Gastroesophageal sphincter (tissue), 3 donors: ENCODE measurements at regions not wholly inside any gene's neighbourhood (a gene's known extent, or its start where the extent isn't known, plus 50 kb on each side); places are given as distances from the start of the nearest gene placed in this dataset.

Experiments used
- EP300 ChIP-seq: sonication (generic); formaldehyde crosslinking; IDR thresholded peaks from one replicate; pipeline ENCODE4 v1.6.1; 2017; ENCODE audit warnings: antibody characterized with exemption, mild to moderate bottlenecking
- POLR2A ChIP-seq, 2 donors: fragments of 450-650 bp; IDR thresholded peaks; one replicate each; pipeline ENCODE4 v1.6.1; 2017; ENCODE audit warnings: antibody characterized with exemption in 2 of 2, mild to moderate bottlenecking in 2 of 2, moderate library complexity in 1 of 2
- POLR2AphosphoS5 ChIP-seq: sonication (generic); formaldehyde crosslinking; IDR thresholded peaks from one replicate; pipeline ENCODE4 v1.6.1; 2017; ENCODE audit warnings: antibody characterized with exemption
- TF ChIP-seq, protein P1 (sequence below), 4 experiments: fragments of 200-600 bp in 2 of 4; fragments of 450-650 bp in 2 of 4; sonication (generic) in 1 of 4; IDR thresholded peaks; one replicate each; pipeline ENCODE4 v1.5.1; 2017 to 2019; ENCODE audit warnings: antibody characterized with exemption in 4 of 4, mild to moderate bottlenecking in 2 of 4, moderate library complexity in 2 of 4

- TF ChIP-seq, protein P1, sequence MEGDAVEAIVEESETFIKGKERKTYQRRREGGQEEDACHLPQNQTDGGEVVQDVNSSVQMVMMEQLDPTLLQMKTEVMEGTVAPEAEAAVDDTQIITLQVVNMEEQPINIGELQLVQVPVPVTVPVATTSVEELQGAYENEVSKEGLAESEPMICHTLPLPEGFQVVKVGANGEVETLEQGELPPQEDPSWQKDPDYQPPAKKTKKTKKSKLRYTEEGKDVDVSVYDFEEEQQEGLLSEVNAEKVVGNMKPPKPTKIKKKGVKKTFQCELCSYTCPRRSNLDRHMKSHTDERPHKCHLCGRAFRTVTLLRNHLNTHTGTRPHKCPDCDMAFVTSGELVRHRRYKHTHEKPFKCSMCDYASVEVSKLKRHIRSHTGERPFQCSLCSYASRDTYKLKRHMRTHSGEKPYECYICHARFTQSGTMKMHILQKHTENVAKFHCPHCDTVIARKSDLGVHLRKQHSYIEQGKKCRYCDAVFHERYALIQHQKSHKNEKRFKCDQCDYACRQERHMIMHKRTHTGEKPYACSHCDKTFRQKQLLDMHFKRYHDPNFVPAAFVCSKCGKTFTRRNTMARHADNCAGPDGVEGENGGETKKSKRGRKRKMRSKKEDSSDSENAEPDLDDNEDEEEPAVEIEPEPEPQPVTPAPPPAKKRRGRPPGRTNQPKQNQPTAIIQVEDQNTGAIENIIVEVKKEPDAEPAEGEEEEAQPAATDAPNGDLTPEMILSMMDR (IDR thresholded peaks at IDR 0.05) = no peak
- TF ChIP-seq POLR2A (IDR thresholded peaks at IDR 0.05) (no peak), POLR2AphosphoS5 (no peak), EP300 (no peak)
Measured at GRCh38 chr3:86880066-86880465, 110.9 kb downstream of the VGLL3 start.
